ENCODE measurements at regions not wholly inside any gene's neighbourhood (a gene's known extent, or its start where the extent isn't known, plus 50 kb on each side); places are given as distances from the start of the nearest gene placed in this dataset.
A peak's percentile ranks its signal among the peaks of the same experiment; 100 is the strongest.

- no peaks in the 10 kb centered on the region for H3K36me3 Mint-ChIP-seq (ENCODE audit: unreplicated experiment)
- H3K27ac Mint-ChIP-seq (ENCODE audit: unreplicated experiment) = no peak overlapping the region
- no peaks in the 10 kb centered on the region for H3K9me3 Mint-ChIP-seq (ENCODE audit: unreplicated experiment)
- no peaks in the 10 kb centered on the region for H3K27me3 Mint-ChIP-seq (ENCODE audit: unreplicated experiment)
- H3K4me3 Mint-ChIP-seq (ENCODE audit: unreplicated experiment) = no peak overlapping the region
- no peak for TF ChIP-seq CTCF (IDR thresholded peaks at IDR 0.05)
- peaks cover 35% of the 10 kb centered on the region for H3K4me1 Mint-ChIP-seq (ENCODE audit: unreplicated experiment)
- DNase-seq (ENCODE audit: extremely low spot score, unreplicated experiment) = no peak
These were observed 63.8 kb downstream of the IRF2BPL start for GRCh38 chr14:76964695-76965094.

- Mint-ChIP-seq H3K9me3 (ENCODE audit: unreplicated experiment) (no peaks in the 10 kb centered on the region), H3K27me3 (ENCODE audit: unreplicated experiment) (no peaks in the 10 kb centered on the region), H3K4me3 (ENCODE audit: unreplicated experiment) (no peak overlapping the region), H3K27ac (ENCODE audit: unreplicated experiment) (peak overlapping the region; percentile 38), H3K4me1 (ENCODE audit: unreplicated experiment) (peaks cover 42% of the 10 kb centered on the region), H3K36me3 (ENCODE audit: unreplicated experiment) (no peaks in the 10 kb centered on the region)
- no peak for DNase-seq (ENCODE audit: extremely low spot score, unreplicated experiment)
- no peak for TF ChIP-seq CTCF (IDR thresholded peaks at IDR 0.05)
These were observed 65.1 kb downstream of the IRF2BPL start for GRCh38 chr14:76963372-76963771.

GRCh38 chr14:76962303-76962660, 66.2 kb downstream of the IRF2BPL start:
- H3K27ac Mint-ChIP-seq (ENCODE audit: unreplicated experiment) = peak overlapping the region; percentile 99
- H3K36me3 Mint-ChIP-seq (ENCODE audit: unreplicated experiment) = no peaks in the 10 kb centered on the region
- peak overlapping the region; percentile 66 for H3K4me3 Mint-ChIP-seq (ENCODE audit: unreplicated experiment)
- H3K4me1 Mint-ChIP-seq (ENCODE audit: unreplicated experiment) = peaks cover 53% of the 10 kb centered on the region
- no peak for TF ChIP-seq CTCF (IDR thresholded peaks at IDR 0.05)
- no peak for DNase-seq (ENCODE audit: extremely low spot score, unreplicated experiment)
- no peaks in the 10 kb centered on the region for H3K27me3 Mint-ChIP-seq (ENCODE audit: unreplicated experiment)
- no peaks in the 10 kb centered on the region for H3K9me3 Mint-ChIP-seq (ENCODE audit: unreplicated experiment)

GRCh38 chr14:76961631-76962302, 66.7 kb downstream of the IRF2BPL start:
- no peak for TF ChIP-seq CTCF (IDR thresholded peaks at IDR 0.05)
- no peaks in the 10 kb centered on the region for H3K9me3 Mint-ChIP-seq (ENCODE audit: unreplicated experiment)
- H3K4me3 Mint-ChIP-seq (ENCODE audit: unreplicated experiment) = peak overlapping the region; percentile 66
- peak; percentile 94 for DNase-seq (ENCODE audit: extremely low spot score, unreplicated experiment)
- H3K27me3 Mint-ChIP-seq (ENCODE audit: unreplicated experiment) = no peaks in the 10 kb centered on the region
- H3K27ac Mint-ChIP-seq (ENCODE audit: unreplicated experiment) = peak overlapping the region; percentile 99
- H3K4me1 Mint-ChIP-seq (ENCODE audit: unreplicated experiment) = peaks cover 58% of the 10 kb centered on the region
- no peaks in the 10 kb centered on the region for H3K36me3 Mint-ChIP-seq (ENCODE audit: unreplicated experiment)

GRCh38 chr14:76958980-76959710, 69.4 kb downstream of the IRF2BPL start:
- Mint-ChIP-seq H3K4me1 (ENCODE audit: unreplicated experiment) (peaks cover 80% of the 10 kb centered on the region), H3K27ac (ENCODE audit: unreplicated experiment) (peak overlapping the region; percentile 98), H3K27me3 (ENCODE audit: unreplicated experiment) (no peaks in the 10 kb centered on the region), H3K36me3 (ENCODE audit: unreplicated experiment) (no peaks in the 10 kb centered on the region), H3K9me3 (ENCODE audit: unreplicated experiment) (no peaks in the 10 kb centered on the region), H3K4me3 (ENCODE audit: unreplicated experiment) (no peak overlapping the region)
- no peak for TF ChIP-seq CTCF (IDR thresholded peaks at IDR 0.05)
- no peak for DNase-seq (ENCODE audit: extremely low spot score, unreplicated experiment)
